Fibroblast of villous mesenchyme (primary cell): ENCODE measurements at regions not wholly inside any gene's neighbourhood (a gene's known extent, or its start where the extent isn't known, plus 50 kb on each side); places are given as distances from the start of the nearest gene placed in this dataset.

ENCODE experiments used
- DNase-seq: peaks from one replicate; pipeline ENCODE4 v3.0.0-alpha.2; 2010; ENCODE audit warnings: low read depth
- H3K4me3 ChIP-seq: 2 replicates; pipeline ENCODE4 v1.5.1; 2011; ENCODE audit warnings: low read depth, mild to moderate bottlenecking, low read length
- TF ChIP-seq, protein P1 (sequence below): IDR thresholded peaks from 2 replicates; pipeline ENCODE4 v1.5.1; 2012; ENCODE audit warnings: low read depth, mild to moderate bottlenecking, low read length; ENCODE audit not compliant: insufficient read depth

DNA sequence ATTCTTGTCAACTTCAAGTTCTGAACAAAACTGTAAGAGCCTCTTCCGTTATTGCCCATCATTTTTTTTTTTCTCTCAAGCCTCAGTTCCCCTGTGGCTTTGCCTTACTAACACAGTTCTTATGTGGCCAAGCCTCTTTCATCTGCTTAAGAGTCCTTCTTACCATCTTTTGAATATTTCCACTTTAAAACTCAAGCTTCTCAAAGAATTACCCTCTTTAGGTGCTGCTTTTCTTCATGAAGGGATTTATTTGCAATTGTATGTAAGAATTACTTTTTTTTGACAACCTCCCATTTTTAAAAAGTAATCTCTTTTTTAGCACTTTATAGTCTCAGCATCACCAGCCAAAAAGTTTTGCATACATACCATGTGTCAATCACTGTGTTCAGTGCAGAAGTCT, 240.2 kb upstream of the RMST start:
- no peak overlapping the region for H3K4me3 ChIP-seq
- DNase-seq, result no peak
- TF ChIP-seq, protein P1, sequence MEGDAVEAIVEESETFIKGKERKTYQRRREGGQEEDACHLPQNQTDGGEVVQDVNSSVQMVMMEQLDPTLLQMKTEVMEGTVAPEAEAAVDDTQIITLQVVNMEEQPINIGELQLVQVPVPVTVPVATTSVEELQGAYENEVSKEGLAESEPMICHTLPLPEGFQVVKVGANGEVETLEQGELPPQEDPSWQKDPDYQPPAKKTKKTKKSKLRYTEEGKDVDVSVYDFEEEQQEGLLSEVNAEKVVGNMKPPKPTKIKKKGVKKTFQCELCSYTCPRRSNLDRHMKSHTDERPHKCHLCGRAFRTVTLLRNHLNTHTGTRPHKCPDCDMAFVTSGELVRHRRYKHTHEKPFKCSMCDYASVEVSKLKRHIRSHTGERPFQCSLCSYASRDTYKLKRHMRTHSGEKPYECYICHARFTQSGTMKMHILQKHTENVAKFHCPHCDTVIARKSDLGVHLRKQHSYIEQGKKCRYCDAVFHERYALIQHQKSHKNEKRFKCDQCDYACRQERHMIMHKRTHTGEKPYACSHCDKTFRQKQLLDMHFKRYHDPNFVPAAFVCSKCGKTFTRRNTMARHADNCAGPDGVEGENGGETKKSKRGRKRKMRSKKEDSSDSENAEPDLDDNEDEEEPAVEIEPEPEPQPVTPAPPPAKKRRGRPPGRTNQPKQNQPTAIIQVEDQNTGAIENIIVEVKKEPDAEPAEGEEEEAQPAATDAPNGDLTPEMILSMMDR, result no peak

DNA sequence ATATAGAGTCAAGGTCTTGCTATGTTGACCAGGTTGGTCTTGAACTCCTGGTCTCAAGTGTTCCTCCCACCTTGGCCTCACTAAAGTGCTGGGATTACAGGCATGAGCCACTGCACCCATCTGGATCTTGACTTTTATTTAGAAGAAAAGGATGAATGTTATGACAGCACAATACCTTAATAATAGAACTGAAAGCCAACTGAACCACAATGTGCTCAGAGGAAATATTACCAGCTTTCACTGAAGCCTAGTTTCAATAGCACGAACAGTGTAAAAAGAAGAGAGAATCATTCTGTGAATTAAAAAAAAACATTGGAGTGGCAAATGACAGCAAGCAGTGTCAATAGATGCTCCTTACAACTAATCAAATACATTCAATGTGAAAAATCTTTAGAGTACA, 239.2 kb upstream of the RMST start:
- TF ChIP-seq, protein P1, result no peak
- DNase-seq, result no peak
- no peak overlapping the region for H3K4me3 ChIP-seq

DNA sequence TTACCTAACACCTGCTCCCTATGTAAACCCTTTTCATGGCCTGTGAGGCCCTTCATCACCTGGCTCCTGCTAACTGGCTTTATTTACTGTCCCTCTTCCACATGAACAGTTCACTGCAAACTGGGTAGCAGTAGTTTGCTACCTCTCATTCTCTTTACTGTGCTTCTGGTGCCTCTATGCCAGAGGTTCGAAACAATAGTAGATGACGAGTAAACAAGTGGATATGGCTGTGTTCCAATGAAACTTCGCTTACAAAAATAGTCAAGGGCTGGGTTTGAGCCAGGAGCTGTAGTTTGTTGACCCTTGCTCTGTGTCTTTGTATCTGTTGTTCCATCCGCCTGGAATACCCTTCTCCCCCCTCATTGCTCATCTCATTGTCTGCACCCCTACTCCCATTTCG, 233.6 kb upstream of the RMST start:
- DNase-seq, result no peak
- TF ChIP-seq, protein P1, result no peak
- H3K4me3 ChIP-seq, result no peak overlapping the region

DNA sequence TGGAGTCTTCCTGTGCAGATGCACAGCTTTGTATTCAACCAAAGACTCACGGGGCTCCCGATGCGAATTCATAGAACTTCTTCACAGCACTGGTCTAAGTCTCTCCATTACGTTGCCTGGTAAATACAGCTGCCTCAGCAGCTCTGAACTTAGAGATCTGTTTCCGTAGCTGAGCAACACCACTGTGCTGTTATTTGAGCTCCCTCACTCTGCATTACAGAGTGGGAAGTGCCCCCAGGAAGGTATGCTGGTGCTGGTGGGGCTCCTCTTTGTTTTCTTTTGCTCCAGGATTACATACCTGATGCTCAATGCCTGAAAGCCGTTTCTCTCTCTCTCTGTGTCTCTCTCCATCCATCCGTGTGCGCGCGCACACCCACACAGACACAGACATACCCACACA, 227.5 kb upstream of the RMST start:
- DNase-seq, result no peak
- TF ChIP-seq, protein P1, result no peak
- H3K4me3 ChIP-seq, result no peak overlapping the region

DNA sequence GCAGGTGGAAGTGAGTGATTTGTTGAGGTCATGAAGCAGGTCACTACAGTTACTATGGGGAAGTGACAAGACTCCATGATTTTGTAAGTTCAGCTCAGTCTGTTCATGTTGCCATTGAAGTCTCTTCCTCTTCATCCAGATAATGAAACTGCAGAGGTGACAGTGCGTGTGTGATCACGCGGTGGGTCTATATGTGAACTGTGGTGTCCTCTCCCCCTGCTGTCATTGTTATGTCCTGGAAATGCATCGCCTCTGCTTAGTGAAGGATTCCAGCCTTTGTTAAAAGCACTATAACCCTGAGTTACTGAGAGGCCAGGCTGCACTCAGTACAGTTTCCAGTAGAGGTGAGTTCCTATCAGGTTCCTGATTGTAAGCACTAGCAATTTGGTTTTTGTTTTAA, 216.2 kb upstream of the RMST start:
- no peak overlapping the region for H3K4me3 ChIP-seq
- TF ChIP-seq, protein P1, result no peak
- DNase-seq, result no peak

DNA sequence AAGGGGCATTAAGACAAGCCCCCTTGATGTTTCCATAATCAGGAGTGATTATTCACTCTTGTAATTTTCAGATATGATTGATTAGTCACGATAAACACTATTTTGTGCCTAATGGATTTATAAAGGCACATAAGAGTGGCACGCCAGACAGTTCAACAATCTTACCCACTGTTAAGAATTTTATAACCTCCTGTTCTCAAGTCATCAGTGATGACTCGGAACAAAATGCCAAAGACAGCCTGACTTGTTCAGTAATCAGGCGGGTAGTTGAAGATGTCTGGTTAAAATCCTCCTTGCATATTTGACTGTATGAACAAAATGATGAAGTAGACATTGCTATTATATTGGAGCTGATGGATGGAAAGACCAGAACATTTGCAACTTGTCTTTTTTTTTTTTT, 212.1 kb upstream of the RMST start:
- TF ChIP-seq, protein P1, result no peak
- H3K4me3 ChIP-seq, result no peak overlapping the region
- no peak for DNase-seq

DNA sequence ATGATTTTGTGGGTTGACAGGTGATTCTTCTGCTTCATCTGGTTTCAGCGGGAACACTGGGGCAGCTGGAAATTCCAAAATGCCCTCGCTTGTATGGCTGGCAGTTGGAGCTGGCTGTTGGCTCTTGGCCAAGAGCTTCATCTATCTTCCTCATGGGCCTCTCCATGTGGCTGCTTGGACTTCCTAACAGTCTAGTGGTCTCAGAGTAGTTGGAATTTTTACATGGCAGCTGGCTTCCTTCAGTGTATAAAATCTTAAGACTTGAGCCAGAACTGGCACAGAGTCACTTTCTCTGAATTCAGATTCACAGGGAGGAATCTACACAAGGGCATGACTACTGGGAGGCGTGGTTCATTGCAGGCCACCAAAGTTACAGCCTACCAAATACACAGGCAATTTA, 204.9 kb upstream of the RMST start:
- no peak overlapping the region for H3K4me3 ChIP-seq
- DNase-seq, result no peak

More for the DNA sequence above, 204.9 kb upstream of the RMST start:
- TF ChIP-seq, protein P1, result no peak
